ENCODE measurements at regions not wholly inside any gene's neighbourhood (a gene's known extent, or its start where the extent isn't known, plus 50 kb on each side); places are given as distances from the start of the nearest gene placed in this dataset.
"Not testable (repeated sequence)": the region's sequence is repeated elsewhere in the genome, so short reads cannot be mapped to it uniquely, and the experiment has no call there.

GRCh38 chr5:155626592-155626991, 613.0 kb downstream of the KIF4B start:
- no peak for DNase-seq

- no peak for DNase-seq
Measured at GRCh38 chr5:155628346-155628745, 614.8 kb downstream of the KIF4B start.

GRCh38 chr5:155629597-155629996, 616.0 kb downstream of the KIF4B start:
- DNase-seq, result no peak

- DNase-seq, result no peak
Measured at GRCh38 chr5:155631116-155631515, 617.6 kb downstream of the KIF4B start.

GRCh38 chr5:155633338-155633957, 619.9 kb downstream of the KIF4B start:
- no peak for DNase-seq

- DNase-seq, result no peak
Measured at GRCh38 chr5:155649666-155650065, 636.1 kb downstream of the KIF4B start.

- DNase-seq, result no peak
Measured at GRCh38 chr5:155655569-155655968, 642.0 kb downstream of the KIF4B start.

- no peak for DNase-seq
Measured at GRCh38 chr5:155661859-155662258, 648.3 kb downstream of the KIF4B start.

- DNase-seq, result no peak
Measured at GRCh38 chr5:155665361-155665760, 651.8 kb downstream of the KIF4B start.

GRCh38 chr5:155672001-155672400, 655.0 kb upstream of the SGCD start:
- not testable (repeated sequence) for DNase-seq

- DNase-seq, result no peak
Measured at GRCh38 chr5:155676967-155677366, 650.0 kb upstream of the SGCD start.

- DNase-seq, result no peak
Measured at GRCh38 chr5:155678371-155678770, 648.6 kb upstream of the SGCD start.

GRCh38 chr5:155679530-155679929, 647.4 kb upstream of the SGCD start:
- DNase-seq, result no peak

- DNase-seq, result no peak
Measured at GRCh38 chr5:155684417-155684816, 642.5 kb upstream of the SGCD start.

GRCh38 chr5:155686131-155686530, 640.8 kb upstream of the SGCD start:
- no peak for DNase-seq

- peak; percentile 50 for DNase-seq
Measured at GRCh38 chr5:155689406-155689805, 637.6 kb upstream of the SGCD start.

GRCh38 chr5:155696362-155696761, 630.6 kb upstream of the SGCD start:
- no peak for DNase-seq

GRCh38 chr5:155697236-155697635, 629.7 kb upstream of the SGCD start:
- DNase-seq, result no peak

- no peak for DNase-seq
Measured at GRCh38 chr5:155699385-155699784, 627.6 kb upstream of the SGCD start.

- DNase-seq, result no peak
Measured at GRCh38 chr5:155700333-155700732, 626.6 kb upstream of the SGCD start.

GRCh38 chr5:155711882-155712281, 615.1 kb upstream of the SGCD start:
- DNase-seq, result no peak

- not testable (repeated sequence) for DNase-seq
Measured at GRCh38 chr5:155714435-155714834, 612.5 kb upstream of the SGCD start.

- DNase-seq, result no peak
Measured at GRCh38 chr5:155726267-155726666, 600.7 kb upstream of the SGCD start.

- no peak for DNase-seq
Measured at GRCh38 chr5:155727512-155728145, 599.3 kb upstream of the SGCD start.

All from NCI-H774 (cell line).